Peyer's patch (tissue), 4 donors: ENCODE measurements at regions not wholly inside any gene's neighbourhood (a gene's known extent, or its start where the extent isn't known, plus 50 kb on each side); places are given as distances from the start of the nearest gene placed in this dataset.

Experiments used
- POLR2A ChIP-seq, 2 donors: fragments of 450-650 bp; IDR thresholded peaks; one replicate each; pipeline ENCODE4 v1.5.1; 2017; ENCODE audit warnings: antibody characterized with exemption in 2 of 2, mild to moderate bottlenecking in 2 of 2, moderate library complexity in 2 of 2
- TF ChIP-seq, protein P1 (sequence below), 6 experiments: fragments of 450-650 bp in 4 of 6; fragments of 200-600 bp in 2 of 6; sonication (generic) in 1 of 6; IDR thresholded peaks; one replicate each; pipeline ENCODE4 v1.5.1; 2017 to 2019; ENCODE audit warnings: antibody characterized with exemption in 6 of 6, mild to moderate bottlenecking in 3 of 6, moderate library complexity in 1 of 6

DNA sequence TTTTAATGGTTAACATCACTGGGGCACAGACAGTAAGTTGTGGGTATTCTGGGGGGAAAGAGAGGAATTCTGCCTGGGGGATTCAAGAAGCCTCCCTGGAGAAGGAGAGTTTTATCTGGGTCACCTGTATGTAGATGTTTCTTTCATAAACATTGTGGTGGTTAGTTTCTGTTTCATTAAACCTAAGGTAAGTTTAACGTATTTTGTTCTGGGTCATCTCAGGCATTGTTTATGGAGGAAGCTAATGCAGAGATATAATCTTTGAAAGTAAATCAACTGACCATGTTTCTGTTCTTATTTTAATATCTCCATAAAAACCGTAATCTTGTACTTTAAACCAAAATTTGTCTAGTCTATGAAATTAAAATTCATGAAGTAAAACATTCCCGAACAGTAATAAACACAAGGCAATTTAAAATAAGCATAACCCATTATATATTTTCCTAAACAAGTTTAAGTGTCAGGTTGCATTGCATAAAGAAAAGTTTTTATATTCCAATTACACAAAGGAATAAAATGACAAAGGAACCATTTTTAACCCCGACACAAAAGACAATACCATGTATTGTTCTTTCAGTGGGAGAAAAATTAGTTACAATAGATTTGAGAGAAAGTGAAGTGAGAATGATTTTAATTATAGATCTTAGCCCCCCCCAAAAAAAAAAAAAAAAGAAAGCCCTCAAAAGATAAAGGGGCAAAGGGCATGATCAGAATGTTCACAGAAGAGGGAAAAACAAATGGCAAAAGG lies 274.6 kb upstream of the TBL1XR1 start:
- TF ChIP-seq, protein P1, sequence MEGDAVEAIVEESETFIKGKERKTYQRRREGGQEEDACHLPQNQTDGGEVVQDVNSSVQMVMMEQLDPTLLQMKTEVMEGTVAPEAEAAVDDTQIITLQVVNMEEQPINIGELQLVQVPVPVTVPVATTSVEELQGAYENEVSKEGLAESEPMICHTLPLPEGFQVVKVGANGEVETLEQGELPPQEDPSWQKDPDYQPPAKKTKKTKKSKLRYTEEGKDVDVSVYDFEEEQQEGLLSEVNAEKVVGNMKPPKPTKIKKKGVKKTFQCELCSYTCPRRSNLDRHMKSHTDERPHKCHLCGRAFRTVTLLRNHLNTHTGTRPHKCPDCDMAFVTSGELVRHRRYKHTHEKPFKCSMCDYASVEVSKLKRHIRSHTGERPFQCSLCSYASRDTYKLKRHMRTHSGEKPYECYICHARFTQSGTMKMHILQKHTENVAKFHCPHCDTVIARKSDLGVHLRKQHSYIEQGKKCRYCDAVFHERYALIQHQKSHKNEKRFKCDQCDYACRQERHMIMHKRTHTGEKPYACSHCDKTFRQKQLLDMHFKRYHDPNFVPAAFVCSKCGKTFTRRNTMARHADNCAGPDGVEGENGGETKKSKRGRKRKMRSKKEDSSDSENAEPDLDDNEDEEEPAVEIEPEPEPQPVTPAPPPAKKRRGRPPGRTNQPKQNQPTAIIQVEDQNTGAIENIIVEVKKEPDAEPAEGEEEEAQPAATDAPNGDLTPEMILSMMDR (IDR thresholded peaks at IDR 0.05), result no peak
- TF ChIP-seq POLR2A (IDR thresholded peaks at IDR 0.05), result no peak
